Thyroid gland (tissue), 4 donors: ENCODE measurements at regions not wholly inside any gene's neighbourhood (a gene's known extent, or its start where the extent isn't known, plus 50 kb on each side); places are given as distances from the start of the nearest gene placed in this dataset.

Experiments used
- DNase-seq, 2 donors: peaks; one replicate each; pipeline ENCODE4 v3.0.0-alpha.2; 2019
- H3K27ac ChIP-seq, 3 donors: fragments of 200-600 bp; sonication (generic); 1 replicate in 2 of 3; 2 replicates in 1 of 3; pipeline ENCODE4 v1.5.1; 2016 to 2019; ENCODE audit warnings: mild to moderate bottlenecking in 1 of 3, moderate library complexity in 1 of 3
- H3K27me3 ChIP-seq: fragments of 200-600 bp; sonication (generic); one replicate; pipeline ENCODE4 v1.5.1; 2019
- H3K36me3 ChIP-seq, 2 donors: fragments of 200-600 bp; sonication (generic); one replicate each; pipeline ENCODE4 v1.5.1; 2016 to 2019
- H3K4me1 ChIP-seq, 2 donors: fragments of 200-600 bp; sonication (generic); one replicate each; pipeline ENCODE4 v1.5.1; 2017 to 2019
- H3K4me3 ChIP-seq, 3 donors: fragments of 200-600 bp; sonication (generic); replicated peaks in 1 of 3; 1 replicate in 2 of 3; 2 replicates in 1 of 3; pipeline ENCODE4 v1.5.1; 2016; ENCODE audit warnings: mild to moderate bottlenecking in 1 of 3
- H3K9me3 ChIP-seq: fragments of 200-600 bp; sonication (generic); one replicate; pipeline ENCODE4 v1.5.1; 2017
- CTCF ChIP-seq, 6 experiments: fragments of 200-600 bp in 3 of 6; fragments of 450-650 bp in 3 of 6; sonication (generic) in 3 of 6; IDR thresholded peaks; one replicate each; pipeline ENCODE4 v1.5.1; 2016 to 2019; ENCODE audit warnings: antibody characterized with exemption in 6 of 6, mild to moderate bottlenecking in 2 of 6, inconsistent platforms in 1 of 6, moderate library complexity in 1 of 6
- POLR2A ChIP-seq, 2 donors: fragments of 450-650 bp; IDR thresholded peaks; one replicate each; pipeline ENCODE4 v1.6.1; 2017; ENCODE audit warnings: antibody characterized with exemption in 2 of 2, mild to moderate bottlenecking in 2 of 2, moderate library complexity in 1 of 2
- WGBS, 2 donors: methylation state at CpG; one replicate each; pipeline ENCODE4 v1.1.5; 2017; 5-methylcytosine and 5-hydroxymethylcytosine counted together
- intact Hi-C: fragments of 100-400 bp; cut with DNase I; formaldehyde crosslinking; loops from one replicate; pipeline ENCODE4 v1.15.1; 2023

- TF ChIP-seq CTCF (IDR thresholded peaks at IDR 0.05): no peak
- no peak for TF ChIP-seq POLR2A (IDR thresholded peaks at IDR 0.05)
- intact Hi-C loops: no loop called here
- H3K27me3 ChIP-seq: no peaks in the 10 kb centered on the region
- no peak overlapping the region for H3K4me3 ChIP-seq
- DNase-seq: no peak
- WGBS, 2 donors: 91 to 96% methylated on average over 1 of the region's 1 CpG
- no peak overlapping the region for H3K27ac ChIP-seq
- no peaks in the 10 kb centered on the region for H3K4me1 ChIP-seq
- H3K9me3 ChIP-seq: no peaks in the 10 kb centered on the region
- H3K36me3 ChIP-seq: no peaks in the 10 kb centered on the region
These were observed 1159.6 kb downstream of the SORCS3 start for GRCh38 chr10:105800641-105801040.

- Histone ChIP-seq H3K27me3 (no peaks in the 10 kb centered on the region), H3K27ac (no peak overlapping the region), H3K4me1 (no peaks in the 10 kb centered on the region), H3K36me3 (no peaks in the 10 kb centered on the region), H3K4me3 (no peak overlapping the region), H3K9me3 (no peaks in the 10 kb centered on the region)
- TF ChIP-seq CTCF (IDR thresholded peaks at IDR 0.05) (no peak), POLR2A (IDR thresholded peaks at IDR 0.05) (no peak)
- intact Hi-C loops: no loop called here
- DNase-seq: no peak
- 72 to 76% methylated on average over 3 of the region's 3 CpGs for WGBS, 2 donors
These were observed 1157.3 kb downstream of the SORCS3 start for GRCh38 chr10:105798328-105798889.

- 38 to 43% methylated on average over 6 of the region's 6 CpGs for WGBS, 2 donors
- TF ChIP-seq POLR2A (IDR thresholded peaks at IDR 0.05) (no peak), CTCF (IDR thresholded peaks at IDR 0.05) (peak in 4 of 6 experiments; percentile 24 to 74 (median 64))
- peak in 1 of 2 donors; percentile 20 for DNase-seq
- Histone ChIP-seq H3K36me3 (no peaks in the 10 kb centered on the region), H3K27ac (no peak overlapping the region), H3K4me1 (no peaks in the 10 kb centered on the region), H3K27me3 (no peaks in the 10 kb centered on the region), H3K9me3 (no peaks in the 10 kb centered on the region), H3K4me3 (no peak overlapping the region)
- intact Hi-C loops: no loop called here
These were observed 1156.3 kb downstream of the SORCS3 start for GRCh38 chr10:105797234-105797890.

GRCh38 chr10:105793071-105793470, 1152.0 kb downstream of the SORCS3 start:
- intact Hi-C loops: no loop called here
- DNase-seq: no peak
- Histone ChIP-seq H3K9me3 (no peaks in the 10 kb centered on the region), H3K36me3 (no peaks in the 10 kb centered on the region), H3K4me1 (no peaks in the 10 kb centered on the region), H3K27ac (no peak overlapping the region), H3K4me3 (no peak overlapping the region), H3K27me3 (no peaks in the 10 kb centered on the region)
- 69 to 71% methylated on average over 3 of the region's 3 CpGs for WGBS, 2 donors
- TF ChIP-seq CTCF (IDR thresholded peaks at IDR 0.05) (no peak), POLR2A (IDR thresholded peaks at IDR 0.05) (no peak)

GRCh38 chr10:105785721-105786120, 1144.6 kb downstream of the SORCS3 start:
- no peak for TF ChIP-seq CTCF (IDR thresholded peaks at IDR 0.05)
- TF ChIP-seq POLR2A (IDR thresholded peaks at IDR 0.05): no peak
- Histone ChIP-seq H3K4me3 (no peak overlapping the region), H3K36me3 (no peaks in the 10 kb centered on the region), H3K27ac (no peak overlapping the region), H3K27me3 (no peaks in the 10 kb centered on the region), H3K9me3 (no peaks in the 10 kb centered on the region), H3K4me1 (no peaks in the 10 kb centered on the region)
- intact Hi-C loops: no loop called here
- DNase-seq: no peak
- WGBS, 2 donors: 59 to 77% methylated on average over 3 of the region's 3 CpGs
